NCI-H82 treated with DMSO at 0.1 percent for 48 hours (cell line): ENCODE measurements at regions not wholly inside any gene's neighbourhood (a gene's known extent, or its start where the extent isn't known, plus 50 kb on each side); places are given as distances from the start of the nearest gene placed in this dataset.
"Not testable (repeated sequence)": the region's sequence is repeated elsewhere in the genome, so short reads cannot be mapped to it uniquely, and the experiment has no call there.

Experiments
- DNase-seq: peaks from one replicate; lab custom pipeline; 2025; ENCODE audit not compliant: unreplicated experiment; lab: John Stamatoyannopoulos, UW

- no peak for DNase-seq
These were observed 144.7 kb upstream of the ADGRL4 start for GRCh38 chr1:79151006-79151796.

- no peak for DNase-seq
These were observed 144.0 kb upstream of the ADGRL4 start for GRCh38 chr1:79150576-79150975.

- not testable (repeated sequence) for DNase-seq
These were observed 131.7 kb upstream of the ADGRL4 start for GRCh38 chr1:79138227-79138626.

- no peak for DNase-seq
These were observed 127.3 kb upstream of the ADGRL4 start for GRCh38 chr1:79133774-79134364.

- DNase-seq: no peak
These were observed 125.1 kb upstream of the ADGRL4 start for GRCh38 chr1:79131626-79132025.

GRCh38 chr1:79129914-79130313 is 123.4 kb upstream of the ADGRL4 start:
- no peak for DNase-seq

- no peak for DNase-seq
These were observed 122.2 kb upstream of the ADGRL4 start for GRCh38 chr1:79128722-79129121.

GRCh38 chr1:79124756-79125155 is 118.2 kb upstream of the ADGRL4 start:
- DNase-seq: no peak

- no peak for DNase-seq
These were observed 116.0 kb upstream of the ADGRL4 start for GRCh38 chr1:79122521-79122920.

- DNase-seq: no peak
These were observed 110.8 kb upstream of the ADGRL4 start for GRCh38 chr1:79117376-79117775.

- no peak for DNase-seq
These were observed 107.3 kb upstream of the ADGRL4 start for GRCh38 chr1:79113836-79114235.

GRCh38 chr1:79110749-79111148 is 104.2 kb upstream of the ADGRL4 start:
- no peak for DNase-seq

GRCh38 chr1:79109445-79109844 is 102.9 kb upstream of the ADGRL4 start:
- DNase-seq: no peak

- DNase-seq: no peak
These were observed 99.0 kb upstream of the ADGRL4 start for GRCh38 chr1:79105500-79105899.

GRCh38 chr1:79104617-79105016 is 98.1 kb upstream of the ADGRL4 start:
- no peak for DNase-seq

- DNase-seq: no peak
These were observed 93.9 kb upstream of the ADGRL4 start for GRCh38 chr1:79100385-79100784.

GRCh38 chr1:79090985-79091384 is 84.5 kb upstream of the ADGRL4 start:
- DNase-seq: no peak

- no peak for DNase-seq
These were observed 83.4 kb upstream of the ADGRL4 start for GRCh38 chr1:79089946-79090345.

GRCh38 chr1:79082233-79082632 is 75.7 kb upstream of the ADGRL4 start:
- DNase-seq: no peak

GRCh38 chr1:79079770-79080169 is 73.2 kb upstream of the ADGRL4 start:
- no peak for DNase-seq

GRCh38 chr1:79074975-79075374 is 68.4 kb upstream of the ADGRL4 start:
- DNase-seq: peak; percentile 64

GRCh38 chr1:79069828-79070227 is 63.3 kb upstream of the ADGRL4 start:
- no peak for DNase-seq

- DNase-seq: no peak
These were observed 52.8 kb upstream of the ADGRL4 start for GRCh38 chr1:79059341-79059740.
